ENCODE measurements at regions not wholly inside any gene's neighbourhood (a gene's known extent, or its start where the extent isn't known, plus 50 kb on each side); places are given as distances from the start of the nearest gene placed in this dataset.

GRCh38 chr1:168819668-168820067 is 90.7 kb upstream of the DPT start:
- ChIA-PET CTCF (interaction anchor here (0.7 kb wide), 1 partner anchor 365 kb away, joined by 4 read pairs; no protein-coding TSS in a partner anchor), POLR2A (interaction anchor here (0.7 kb wide), 1 partner anchor 290 kb away, joined by 8 read pairs; no protein-coding TSS in a partner anchor)
- BruUV-seq (replicated peaks): no TSS peak
- Histone ChIP-seq H3K4me3 (ENCODE audit: low read depth, low read length) (no peak overlapping the region), H3K9me3 (no peaks in the 10 kb centered on the region), H3K27me3 (replicated peaks; ENCODE audit: control insufficient read depth, insufficient read depth, low read length) (no peaks in the 10 kb centered on the region), H3K36me3 (ENCODE audit: control insufficient read depth, insufficient read depth, low read length) (no peaks in the 10 kb centered on the region), H3K4me1 (0 out of 2 replicates have a peak, but pooled peaks cover 6% of the 10 kb centered on the region)
- no peak overlapping the region for H3K27ac Mint-ChIP-seq (ENCODE audit: unreplicated experiment)
- H3K9me3 Mint-ChIP-seq (ENCODE audit: unreplicated experiment): peaks cover 41% of the 10 kb centered on the region
- H3K4me3 Mint-ChIP-seq (ENCODE audit: unreplicated experiment): no peak overlapping the region
- H3K36me3 Mint-ChIP-seq (ENCODE audit: insufficient read depth, unreplicated experiment): no peaks in the 10 kb centered on the region
- no peak for DNase-seq
- TF ChIP-seq, protein P1, sequence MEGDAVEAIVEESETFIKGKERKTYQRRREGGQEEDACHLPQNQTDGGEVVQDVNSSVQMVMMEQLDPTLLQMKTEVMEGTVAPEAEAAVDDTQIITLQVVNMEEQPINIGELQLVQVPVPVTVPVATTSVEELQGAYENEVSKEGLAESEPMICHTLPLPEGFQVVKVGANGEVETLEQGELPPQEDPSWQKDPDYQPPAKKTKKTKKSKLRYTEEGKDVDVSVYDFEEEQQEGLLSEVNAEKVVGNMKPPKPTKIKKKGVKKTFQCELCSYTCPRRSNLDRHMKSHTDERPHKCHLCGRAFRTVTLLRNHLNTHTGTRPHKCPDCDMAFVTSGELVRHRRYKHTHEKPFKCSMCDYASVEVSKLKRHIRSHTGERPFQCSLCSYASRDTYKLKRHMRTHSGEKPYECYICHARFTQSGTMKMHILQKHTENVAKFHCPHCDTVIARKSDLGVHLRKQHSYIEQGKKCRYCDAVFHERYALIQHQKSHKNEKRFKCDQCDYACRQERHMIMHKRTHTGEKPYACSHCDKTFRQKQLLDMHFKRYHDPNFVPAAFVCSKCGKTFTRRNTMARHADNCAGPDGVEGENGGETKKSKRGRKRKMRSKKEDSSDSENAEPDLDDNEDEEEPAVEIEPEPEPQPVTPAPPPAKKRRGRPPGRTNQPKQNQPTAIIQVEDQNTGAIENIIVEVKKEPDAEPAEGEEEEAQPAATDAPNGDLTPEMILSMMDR (IDR thresholded peaks at IDR 0.05; ENCODE audit: insufficient read depth in 1 of 2, low read depth in 1 of 2, low read length in 1 of 2, severe bottlenecking in 1 of 2, unreplicated experiment in 1 of 2): no peak
- intact Hi-C loops (cut with micrococcal nuclease; ENCODE audit: unreplicated experiment): no loop called here
- H3K4me1 Mint-ChIP-seq (ENCODE audit: low read depth, unreplicated experiment): peaks cover 7% of the 10 kb centered on the region
- H3K27me3 Mint-ChIP-seq (ENCODE audit: insufficient read depth, unreplicated experiment): no peaks in the 10 kb centered on the region

- no peaks in the 10 kb centered on the region for H3K36me3 ChIP-seq (ENCODE audit: control insufficient read depth, insufficient read depth, low read length)
- BruUV-seq (replicated peaks): no TSS peak
- Mint-ChIP-seq H3K36me3 (ENCODE audit: insufficient read depth, unreplicated experiment) (no peaks in the 10 kb centered on the region), H3K27ac (ENCODE audit: unreplicated experiment) (no peak overlapping the region), H3K4me3 (ENCODE audit: unreplicated experiment) (no peak overlapping the region), H3K4me1 (ENCODE audit: low read depth, unreplicated experiment) (peaks cover 7% of the 10 kb centered on the region), H3K9me3 (ENCODE audit: unreplicated experiment) (peaks cover 46% of the 10 kb centered on the region), H3K27me3 (ENCODE audit: insufficient read depth, unreplicated experiment) (no peaks in the 10 kb centered on the region)
- no peaks in the 10 kb centered on the region for H3K27me3 ChIP-seq (replicated peaks; ENCODE audit: control insufficient read depth, insufficient read depth, low read length)
- POLR2A ChIA-PET: no interaction called here
- CTCF ChIA-PET: no interaction called here
- TF ChIP-seq, protein P1 (IDR thresholded peaks at IDR 0.05; ENCODE audit: insufficient read depth in 1 of 2, low read depth in 1 of 2, low read length in 1 of 2, severe bottlenecking in 1 of 2, unreplicated experiment in 1 of 2): no peak
- DNase-seq: no peak
- H3K4me3 ChIP-seq (ENCODE audit: low read depth, low read length): no peak overlapping the region
- 0 out of 2 replicates have a peak, but pooled peaks cover 3% of the 10 kb centered on the region for H3K4me1 ChIP-seq
- H3K9me3 ChIP-seq: no peaks in the 10 kb centered on the region
- intact Hi-C loops (cut with micrococcal nuclease; ENCODE audit: unreplicated experiment): no loop called here
Observed at GRCh38 chr1:168821434-168821833, 92.4 kb upstream of the DPT start.

DNA sequence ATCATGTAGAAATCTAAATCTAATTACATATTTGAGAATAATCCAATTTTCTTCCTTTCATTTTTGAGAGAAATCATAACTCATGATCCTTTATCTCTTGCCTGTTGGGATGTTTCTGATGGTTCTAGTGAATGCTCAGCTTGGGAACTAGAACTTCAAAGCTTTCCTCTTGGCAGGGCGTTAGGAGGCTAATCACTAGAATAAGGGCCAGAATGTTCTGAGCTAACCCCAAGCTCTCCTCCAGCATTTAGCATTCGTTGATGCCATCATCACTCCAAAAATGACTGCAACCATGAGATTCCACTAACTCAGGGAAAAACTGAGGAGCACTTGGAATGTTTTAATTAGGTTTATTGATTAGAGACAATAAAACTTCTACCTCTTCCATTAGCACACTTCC is 93.9 kb upstream of the DPT start:
- H3K4me1 Mint-ChIP-seq (ENCODE audit: low read depth, unreplicated experiment): peaks cover 7% of the 10 kb centered on the region
- POLR2A ChIA-PET: no interaction called here
- CTCF ChIA-PET: no interaction called here

More for the DNA sequence above, 93.9 kb upstream of the DPT start:
- no peaks in the 10 kb centered on the region for H3K36me3 ChIP-seq (ENCODE audit: control insufficient read depth, insufficient read depth, low read length)
- no peaks in the 10 kb centered on the region for H3K4me1 ChIP-seq
- DNase-seq: no peak
- no peaks in the 10 kb centered on the region for H3K9me3 ChIP-seq
- Mint-ChIP-seq H3K36me3 (ENCODE audit: insufficient read depth, unreplicated experiment) (no peaks in the 10 kb centered on the region), H3K27me3 (ENCODE audit: insufficient read depth, unreplicated experiment) (no peaks in the 10 kb centered on the region), H3K9me3 (ENCODE audit: unreplicated experiment) (peaks cover 46% of the 10 kb centered on the region), H3K27ac (ENCODE audit: unreplicated experiment) (no peak overlapping the region), H3K4me3 (ENCODE audit: unreplicated experiment) (no peak overlapping the region)
- BruUV-seq (replicated peaks): no TSS peak
- no peaks in the 10 kb centered on the region for H3K27me3 ChIP-seq (replicated peaks; ENCODE audit: control insufficient read depth, insufficient read depth, low read length)
- TF ChIP-seq, protein P1 (IDR thresholded peaks at IDR 0.05; ENCODE audit: insufficient read depth in 1 of 2, low read depth in 1 of 2, low read length in 1 of 2, severe bottlenecking in 1 of 2, unreplicated experiment in 1 of 2): no peak
- no peak overlapping the region for H3K4me3 ChIP-seq (ENCODE audit: low read depth, low read length)
- intact Hi-C loops (cut with micrococcal nuclease; ENCODE audit: unreplicated experiment): no loop called here

Measured in Caco-2 (cell line).